ENCODE measurements at regions not wholly inside any gene's neighbourhood (a gene's known extent, or its start where the extent isn't known, plus 50 kb on each side); places are given as distances from the start of the nearest gene placed in this dataset.

GRCh38 chr2:56630286-56630685, 446.5 kb downstream of the CCDC85A start:
- H3K79me2 ChIP-seq (ENCODE audit: insufficient read depth, low read length) = no peaks in the 10 kb centered on the region
- H3K9me3 ChIP-seq (ENCODE audit: insufficient read depth, low read depth, low read length) = no peaks in the 10 kb centered on the region
- no peaks in the 10 kb centered on the region for H3K27me3 ChIP-seq (ENCODE audit: insufficient read depth, low read length, poor library complexity, severe bottlenecking)
- no peak overlapping the region for H3K4me3 ChIP-seq (ENCODE audit: low read length, poor library complexity, severe bottlenecking)
- H3K9me2 ChIP-seq (replicated peaks; ENCODE audit: low read depth, low read length) = no peaks in the 10 kb centered on the region
- H4K20me1 ChIP-seq (ENCODE audit: insufficient read depth, low read length, poor library complexity, severe bottlenecking) = no peaks in the 10 kb centered on the region
- H3K9ac ChIP-seq (ENCODE audit: low read depth, low read length, poor library complexity, severe bottlenecking) = no peak overlapping the region
- H3K36me3 ChIP-seq (ENCODE audit: insufficient read depth, low read length) = no peaks in the 10 kb centered on the region
- H2AFZ ChIP-seq (ENCODE audit: low read length) = no peak overlapping the region
- no peaks in the 10 kb centered on the region for H3F3A ChIP-seq (ENCODE audit: low read depth)
- no peaks in the 10 kb centered on the region for H3K4me1 ChIP-seq (ENCODE audit: insufficient read depth, low read length, poor library complexity, severe bottlenecking)
- H3K4me2 ChIP-seq (ENCODE audit: low read depth, low read length, poor library complexity, severe bottlenecking) = no peak overlapping the region
- TF ChIP-seq CTCF (conservative IDR thresholded peaks at IDR 0.05; ENCODE audit: low read length) (no peak), EZH2phosphoT487 (IDR thresholded peaks at IDR 0.05; ENCODE audit: borderline replicate concordance) (no peak)

- no peaks in the 10 kb centered on the region for H3K36me3 ChIP-seq (ENCODE audit: insufficient read depth, low read length)
- no peak for TF ChIP-seq CTCF (conservative IDR thresholded peaks at IDR 0.05; ENCODE audit: low read length)
- no peak for TF ChIP-seq EZH2phosphoT487 (IDR thresholded peaks at IDR 0.05; ENCODE audit: borderline replicate concordance)
- no peak overlapping the region for H3K4me3 ChIP-seq (ENCODE audit: low read length, poor library complexity, severe bottlenecking)
- H3F3A ChIP-seq (ENCODE audit: low read depth) = no peaks in the 10 kb centered on the region
- H3K4me2 ChIP-seq (ENCODE audit: low read depth, low read length, poor library complexity, severe bottlenecking) = no peak overlapping the region
- H3K9ac ChIP-seq (ENCODE audit: low read depth, low read length, poor library complexity, severe bottlenecking) = no peak overlapping the region
- no peaks in the 10 kb centered on the region for H3K9me2 ChIP-seq (replicated peaks; ENCODE audit: low read depth, low read length)
- no peaks in the 10 kb centered on the region for H3K79me2 ChIP-seq (ENCODE audit: insufficient read depth, low read length)
- no peaks in the 10 kb centered on the region for H4K20me1 ChIP-seq (ENCODE audit: insufficient read depth, low read length, poor library complexity, severe bottlenecking)
- H3K4me1 ChIP-seq (ENCODE audit: insufficient read depth, low read length, poor library complexity, severe bottlenecking) = no peaks in the 10 kb centered on the region
- H3K9me3 ChIP-seq (ENCODE audit: insufficient read depth, low read depth, low read length) = no peaks in the 10 kb centered on the region
- no peaks in the 10 kb centered on the region for H3K27me3 ChIP-seq (ENCODE audit: insufficient read depth, low read length, poor library complexity, severe bottlenecking)
- no peak overlapping the region for H2AFZ ChIP-seq (ENCODE audit: low read length)
Observed at GRCh38 chr2:56647997-56648396, 464.2 kb downstream of the CCDC85A start.

GRCh38 chr2:56648802-56649201, 465.0 kb downstream of the CCDC85A start:
- no peak overlapping the region for H3K9ac ChIP-seq (ENCODE audit: low read depth, low read length, poor library complexity, severe bottlenecking)
- H3K9me3 ChIP-seq (ENCODE audit: insufficient read depth, low read depth, low read length) = no peaks in the 10 kb centered on the region
- TF ChIP-seq CTCF (conservative IDR thresholded peaks at IDR 0.05; ENCODE audit: low read length) (no peak), EZH2phosphoT487 (IDR thresholded peaks at IDR 0.05; ENCODE audit: borderline replicate concordance) (no peak)
- no peaks in the 10 kb centered on the region for H4K20me1 ChIP-seq (ENCODE audit: insufficient read depth, low read length, poor library complexity, severe bottlenecking)
- no peaks in the 10 kb centered on the region for H3K36me3 ChIP-seq (ENCODE audit: insufficient read depth, low read length)
- no peaks in the 10 kb centered on the region for H3K27me3 ChIP-seq (ENCODE audit: insufficient read depth, low read length, poor library complexity, severe bottlenecking)
- no peaks in the 10 kb centered on the region for H3K79me2 ChIP-seq (ENCODE audit: insufficient read depth, low read length)
- H3K9me2 ChIP-seq (replicated peaks; ENCODE audit: low read depth, low read length) = no peaks in the 10 kb centered on the region
- H3K4me3 ChIP-seq (ENCODE audit: low read length, poor library complexity, severe bottlenecking) = no peak overlapping the region
- no peak overlapping the region for H2AFZ ChIP-seq (ENCODE audit: low read length)
- H3K4me1 ChIP-seq (ENCODE audit: insufficient read depth, low read length, poor library complexity, severe bottlenecking) = no peaks in the 10 kb centered on the region
- H3F3A ChIP-seq (ENCODE audit: low read depth) = no peaks in the 10 kb centered on the region
- H3K4me2 ChIP-seq (ENCODE audit: low read depth, low read length, poor library complexity, severe bottlenecking) = no peak overlapping the region
